Prostate gland (tissue), 2 donors: ENCODE measurements at regions not wholly inside any gene's neighbourhood (a gene's known extent, or its start where the extent isn't known, plus 50 kb on each side); places are given as distances from the start of the nearest gene placed in this dataset.

Experiments
- DNase-seq: peaks from one replicate; pipeline ENCODE4 v3.0.0-alpha.2; 2019; ENCODE audit warnings: low spot score
- H3K27ac ChIP-seq, 2 donors: fragments of 200-600 bp; sonication (generic); 2 replicates each; pipeline ENCODE4 v1.5.1; 2017 to 2019
- H3K27me3 ChIP-seq: fragments of 200-600 bp; sonication (generic); replicated peaks from 2 replicates; pipeline ENCODE4 v1.5.1; 2019; ENCODE audit not compliant: insufficient read depth
- H3K36me3 ChIP-seq, 2 donors: fragments of 200-600 bp; sonication (generic); 1 replicate in 1 of 2; 2 replicates in 1 of 2; pipeline versions ENCODE4 v1.5.1 to v1.8.1; 2017 to 2019
- H3K4me1 ChIP-seq: fragments of 200-600 bp; sonication (generic); replicated peaks from 2 replicates; pipeline ENCODE4 v1.5.1; 2019
- H3K4me3 ChIP-seq, 2 donors: fragments of 200-600 bp; sonication (generic); 2 replicates each; pipeline ENCODE4 v1.5.1; 2017 to 2019
- H3K9me3 ChIP-seq: fragments of 200-600 bp; sonication (generic); 2 replicates; pipeline ENCODE4 v1.5.1; 2017
- POLR2A ChIP-seq: fragments of 450-650 bp; IDR thresholded peaks from one replicate; pipeline ENCODE4 v1.6.1; 2016; ENCODE audit warnings: antibody characterized with exemption, mild to moderate bottlenecking
- POLR2AphosphoS5 ChIP-seq: sonication (generic); formaldehyde crosslinking; IDR thresholded peaks from one replicate; pipeline ENCODE4 v1.6.1; 2017; ENCODE audit warnings: antibody characterized with exemption
- WGBS: methylation state at CpG from one replicate; pipeline ENCODE4 v1.1.5; 2018; 5-methylcytosine and 5-hydroxymethylcytosine counted together
- intact Hi-C: fragments of 100-400 bp; cut with DNase I; formaldehyde crosslinking; loops from one replicate; pipeline ENCODE4 v1.14.2; 2022
- TF ChIP-seq, protein P1 (sequence below), 4 experiments: fragments of 200-600 bp in 2 of 4; fragments of 450-650 bp in 2 of 4; sonication (generic) in 2 of 4; IDR thresholded peaks; 1 replicate in 3 of 4; 2 replicates in 1 of 4; pipeline ENCODE4 v1.5.1; 2016 to 2019; ENCODE audit warnings: antibody characterized with exemption in 4 of 4, mild to moderate bottlenecking in 2 of 4, moderate library complexity in 2 of 4

DNA sequence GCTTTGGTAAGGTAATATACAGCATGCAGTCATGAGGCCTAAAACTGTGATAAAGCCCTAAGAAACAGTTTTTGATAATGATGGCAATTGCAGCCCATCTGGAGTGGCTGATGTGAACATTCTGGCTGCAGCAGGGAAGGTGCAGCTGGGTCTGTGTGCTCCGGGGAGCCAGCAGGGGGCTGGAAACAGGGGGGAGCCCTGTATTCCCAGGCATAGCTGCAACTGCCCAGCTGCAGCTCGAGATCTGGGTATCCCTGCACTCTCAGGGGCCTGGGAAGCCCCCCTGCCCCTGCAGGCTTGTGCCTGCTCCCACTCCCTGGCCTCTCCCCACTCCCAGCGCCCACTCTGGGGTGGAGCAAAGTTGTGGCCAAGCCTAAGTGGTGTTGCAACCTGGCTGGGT, 95.6 kb downstream of the RRAGB start:
- intact Hi-C loops: no loop called here
- H3K27me3 ChIP-seq: no peaks in the 10 kb centered on the region
- no peak overlapping the region for H3K27ac ChIP-seq
- H3K4me1 ChIP-seq: no peaks in the 10 kb centered on the region
- H3K4me3 ChIP-seq: no peak overlapping the region
- 68% methylated on average over 3 of the region's 3 CpGs for WGBS
- no peaks in the 10 kb centered on the region for H3K36me3 ChIP-seq
- TF ChIP-seq POLR2AphosphoS5 (no peak), POLR2A (no peak)
- TF ChIP-seq, protein P1, sequence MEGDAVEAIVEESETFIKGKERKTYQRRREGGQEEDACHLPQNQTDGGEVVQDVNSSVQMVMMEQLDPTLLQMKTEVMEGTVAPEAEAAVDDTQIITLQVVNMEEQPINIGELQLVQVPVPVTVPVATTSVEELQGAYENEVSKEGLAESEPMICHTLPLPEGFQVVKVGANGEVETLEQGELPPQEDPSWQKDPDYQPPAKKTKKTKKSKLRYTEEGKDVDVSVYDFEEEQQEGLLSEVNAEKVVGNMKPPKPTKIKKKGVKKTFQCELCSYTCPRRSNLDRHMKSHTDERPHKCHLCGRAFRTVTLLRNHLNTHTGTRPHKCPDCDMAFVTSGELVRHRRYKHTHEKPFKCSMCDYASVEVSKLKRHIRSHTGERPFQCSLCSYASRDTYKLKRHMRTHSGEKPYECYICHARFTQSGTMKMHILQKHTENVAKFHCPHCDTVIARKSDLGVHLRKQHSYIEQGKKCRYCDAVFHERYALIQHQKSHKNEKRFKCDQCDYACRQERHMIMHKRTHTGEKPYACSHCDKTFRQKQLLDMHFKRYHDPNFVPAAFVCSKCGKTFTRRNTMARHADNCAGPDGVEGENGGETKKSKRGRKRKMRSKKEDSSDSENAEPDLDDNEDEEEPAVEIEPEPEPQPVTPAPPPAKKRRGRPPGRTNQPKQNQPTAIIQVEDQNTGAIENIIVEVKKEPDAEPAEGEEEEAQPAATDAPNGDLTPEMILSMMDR (IDR thresholded peaks at IDR 0.05): no peak
- no peak for DNase-seq
- no peaks in the 10 kb centered on the region for H3K9me3 ChIP-seq

DNA sequence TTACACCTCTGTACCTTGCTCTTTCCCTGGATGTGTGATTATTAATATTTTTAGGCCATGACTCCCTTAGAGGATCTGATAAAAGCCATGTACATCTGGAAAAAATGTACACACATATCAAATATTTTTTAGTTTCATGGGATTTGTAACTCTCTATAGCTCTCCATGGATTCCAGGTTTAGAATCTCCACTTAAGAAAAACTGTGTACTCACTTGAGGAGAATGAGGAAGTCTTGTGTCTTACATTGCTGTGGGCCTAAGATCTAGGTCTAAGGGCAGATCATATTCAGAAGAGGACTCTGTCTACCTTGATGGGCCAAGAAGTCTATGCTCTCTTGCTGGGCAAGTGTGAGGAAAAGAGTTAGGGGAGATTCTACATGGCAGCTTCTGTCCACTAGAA, 98.0 kb downstream of the RRAGB start:
- Histone ChIP-seq H3K27ac (no peak overlapping the region), H3K9me3 (no peaks in the 10 kb centered on the region), H3K36me3 (no peaks in the 10 kb centered on the region), H3K4me3 (no peak overlapping the region), H3K27me3 (no peaks in the 10 kb centered on the region), H3K4me1 (no peaks in the 10 kb centered on the region)
- intact Hi-C loops: no loop called here
- DNase-seq: no peak
- TF ChIP-seq POLR2A (no peak), POLR2AphosphoS5 (no peak)
- TF ChIP-seq, protein P1 (IDR thresholded peaks at IDR 0.05): no peak

DNA sequence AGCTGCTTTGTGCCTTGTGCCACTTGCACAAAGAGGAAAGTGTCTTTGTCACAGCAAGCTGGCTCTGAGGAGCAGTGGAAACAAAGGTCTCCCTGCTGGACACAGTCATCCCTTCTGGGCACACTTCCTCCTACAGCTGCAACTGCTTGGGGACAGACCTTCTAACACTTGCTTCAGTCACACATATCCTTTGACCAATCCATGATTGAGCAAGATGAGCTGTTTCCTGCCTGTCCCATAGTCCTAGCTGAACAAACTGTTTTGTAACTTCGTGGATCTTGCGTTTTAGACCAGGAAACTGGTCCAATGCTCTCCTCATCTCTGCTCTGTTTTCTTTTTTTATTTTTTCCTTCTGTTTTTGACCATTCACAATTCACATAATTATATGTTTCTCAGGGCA, 98.5 kb downstream of the RRAGB start:
- TF ChIP-seq, protein P1 (IDR thresholded peaks at IDR 0.05): no peak
- no peak for TF ChIP-seq POLR2AphosphoS5
- Histone ChIP-seq H3K4me1 (no peaks in the 10 kb centered on the region), H3K9me3 (no peaks in the 10 kb centered on the region), H3K4me3 (no peak overlapping the region), H3K27ac (no peak overlapping the region), H3K36me3 (no peaks in the 10 kb centered on the region), H3K27me3 (no peaks in the 10 kb centered on the region)
- intact Hi-C loops: no loop called here
- WGBS: 69% methylated on average over 2 of the region's 2 CpGs
- DNase-seq: no peak

DNA sequence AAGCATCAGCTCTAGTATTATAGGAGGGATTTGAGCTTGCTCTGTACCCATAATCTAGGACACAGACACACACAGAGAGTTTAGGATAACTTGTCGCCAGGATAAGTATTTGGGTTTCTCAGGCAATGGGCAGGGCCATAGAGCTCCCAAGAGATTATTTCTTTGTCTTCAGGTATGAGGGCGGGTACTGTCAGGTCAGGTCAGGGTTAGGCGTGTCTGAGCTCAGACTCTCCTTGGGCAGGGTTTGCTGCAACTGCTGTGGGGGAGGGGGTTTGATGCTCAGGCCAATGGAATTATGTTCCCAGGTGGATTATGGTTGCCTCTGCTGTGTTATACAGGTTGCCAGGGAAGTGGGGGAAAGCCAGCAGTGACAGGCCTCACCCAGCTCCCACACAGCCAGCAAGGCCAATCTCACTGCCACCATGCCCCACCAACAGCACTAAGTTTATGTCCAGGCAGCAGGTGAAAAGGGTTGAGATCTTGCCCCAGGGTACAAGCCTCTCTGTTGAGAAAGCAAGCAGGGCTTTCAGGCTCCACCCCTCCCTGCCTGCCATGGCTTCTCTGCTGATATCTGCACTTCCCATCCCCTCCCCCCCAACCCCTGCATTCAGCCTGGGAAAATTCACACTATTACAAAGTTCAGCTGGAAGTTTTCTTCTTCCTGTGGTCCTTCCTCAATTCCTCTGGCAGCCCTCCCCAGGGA, 101.3 kb downstream of the RRAGB start:
- DNase-seq: no peak
- Histone ChIP-seq H3K27ac (no peak overlapping the region), H3K4me3 (no peak overlapping the region), H3K4me1 (no peaks in the 10 kb centered on the region), H3K36me3 (no peaks in the 10 kb centered on the region), H3K9me3 (no peaks in the 10 kb centered on the region), H3K27me3 (no peaks in the 10 kb centered on the region)
- 69% methylated on average over 3 of the region's 3 CpGs for WGBS
- intact Hi-C loops: no loop called here
- TF ChIP-seq, protein P1 (IDR thresholded peaks at IDR 0.05): no peak
- TF ChIP-seq POLR2A (no peak), POLR2AphosphoS5 (no peak)

DNA sequence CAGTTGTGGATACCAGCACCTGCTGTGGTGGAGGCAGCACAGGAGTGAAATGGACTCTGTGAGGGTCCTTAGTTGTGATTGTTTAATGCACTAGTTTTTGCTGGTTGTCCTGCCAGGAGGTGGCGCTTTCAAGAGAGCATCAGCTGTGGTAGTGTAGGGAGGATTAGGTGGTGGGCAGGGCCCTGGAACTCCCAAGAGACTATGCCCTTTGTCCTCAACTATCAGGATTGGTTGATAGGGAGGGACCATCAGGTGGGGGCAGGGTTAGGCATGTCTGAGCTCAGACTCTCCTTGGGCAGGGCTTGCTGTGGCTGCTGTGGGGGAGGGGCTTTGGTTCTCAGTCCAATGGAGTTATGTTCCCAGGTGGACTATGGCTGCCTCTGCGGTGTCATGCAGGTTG, 121.9 kb downstream of the RRAGB start:
- no peaks in the 10 kb centered on the region for H3K9me3 ChIP-seq
- H3K36me3 ChIP-seq: no peaks in the 10 kb centered on the region
- no peaks in the 10 kb centered on the region for H3K27me3 ChIP-seq
- WGBS: 0% methylated on average over 1 of the region's 2 CpGs
- no peak for TF ChIP-seq POLR2A
- no peak for TF ChIP-seq POLR2AphosphoS5
- TF ChIP-seq, protein P1 (IDR thresholded peaks at IDR 0.05): no peak
- DNase-seq: no peak
- intact Hi-C loops: no loop called here
- H3K4me3 ChIP-seq: no peak overlapping the region
- H3K4me1 ChIP-seq: no peaks in the 10 kb centered on the region
- no peak overlapping the region for H3K27ac ChIP-seq
